Trophoblast cell (in vitro differentiated cells and primary cell): ENCODE measurements at regions not wholly inside any gene's neighbourhood (a gene's known extent, or its start where the extent isn't known, plus 50 kb on each side); places are given as distances from the start of the nearest gene placed in this dataset.

Experiments used
- DNase-seq, 2 donors: peaks; one replicate each; pipeline ENCODE4 v3.0.0-alpha.2; 2016
- H2AFZ ChIP-seq: 2 replicates; pipeline ENCODE4 v1.6.1; 2013; ENCODE audit warnings: low read length, moderate library complexity, mild to moderate bottlenecking; ENCODE audit not compliant: insufficient read depth, poor library complexity
- H2AK5ac ChIP-seq: 2 replicates; pipeline ENCODE4 v1.6.1; 2013; ENCODE audit warnings: mild to moderate bottlenecking, low read length
- H2BK120ac ChIP-seq: 2 replicates; pipeline ENCODE4 v1.6.1; 2013; ENCODE audit warnings: low read length, mild to moderate bottlenecking, moderate library complexity; ENCODE audit not compliant: insufficient read depth, poor library complexity
- H2BK12ac ChIP-seq: 2 replicates; pipeline ENCODE4 v1.6.1; 2013; ENCODE audit warnings: mild to moderate bottlenecking, low read length, moderate library complexity
- H2BK5ac ChIP-seq: 2 replicates; pipeline ENCODE4 v1.6.1; 2013; ENCODE audit warnings: low read length, low read depth, moderate library complexity, mild to moderate bottlenecking; ENCODE audit not compliant: poor library complexity
- H3K14ac ChIP-seq: 2 replicates; pipeline ENCODE4 v1.6.1; 2013; ENCODE audit warnings: mild to moderate bottlenecking, low read length
- H3K18ac ChIP-seq: 2 replicates; pipeline ENCODE4 v1.6.1; 2013; ENCODE audit warnings: mild to moderate bottlenecking, low read length
- H3K23ac ChIP-seq: 2 replicates; pipeline ENCODE4 v1.6.1; 2013; ENCODE audit warnings: low read length
- H3K27ac ChIP-seq: 2 replicates; pipeline ENCODE4 v1.5.1; 2013; ENCODE audit warnings: low read depth, mild to moderate bottlenecking, inconsistent platforms, low read length, moderate library complexity
- H3K27me3 ChIP-seq: 2 replicates; pipeline ENCODE4 v1.6.1; 2013; ENCODE audit warnings: inconsistent platforms, mild to moderate bottlenecking, low read length, moderate library complexity; ENCODE audit not compliant: insufficient read depth
- H3K36me3 ChIP-seq, 2 experiments: 1 replicate in 1 of 2; 2 replicates in 1 of 2; pipeline ENCODE4 v1.6.1; 2013; ENCODE audit warnings: low read length in 2 of 2, mild to moderate bottlenecking in 2 of 2, moderate library complexity in 1 of 2; ENCODE audit not compliant: insufficient read depth in 2 of 2, control insufficient read depth in 1 of 2
- H3K4ac ChIP-seq: 2 replicates; pipeline ENCODE4 v1.6.1; 2013; ENCODE audit warnings: low read depth, mild to moderate bottlenecking, low read length, moderate library complexity
- H3K4me1 ChIP-seq, 2 experiments: 1 replicate in 1 of 2; 2 replicates in 1 of 2; pipeline ENCODE4 v1.6.1; 2013; ENCODE audit warnings: low read length in 2 of 2, mild to moderate bottlenecking in 2 of 2, moderate library complexity in 1 of 2; ENCODE audit not compliant: insufficient read depth in 2 of 2, control insufficient read depth in 1 of 2
- H3K4me2 ChIP-seq: 2 replicates; pipeline ENCODE4 v1.6.1; 2013; ENCODE audit warnings: inconsistent platforms, mild to moderate bottlenecking, low read length, moderate library complexity
- H3K4me3 ChIP-seq: 2 replicates; pipeline ENCODE4 v1.5.1; 2013; ENCODE audit warnings: mild to moderate bottlenecking, low read depth, low read length, inconsistent platforms
- H3K79me1 ChIP-seq: one replicate; pipeline ENCODE4 v1.6.1; 2013; ENCODE audit warnings: low read length
- H3K79me2 ChIP-seq: 2 replicates; pipeline ENCODE4 v1.6.1; 2013; ENCODE audit warnings: low read length, mild to moderate bottlenecking; ENCODE audit not compliant: control insufficient read depth, insufficient read depth, poor library complexity
- H3K9ac ChIP-seq: 2 replicates; pipeline ENCODE4 v1.6.1; 2013; ENCODE audit warnings: mild to moderate bottlenecking, low read length
- H3K9me3 ChIP-seq: 2 replicates; pipeline ENCODE4 v1.6.1; 2013; ENCODE audit warnings: low read depth, mild to moderate bottlenecking, control low read depth, inconsistent platforms, low read length; ENCODE audit not compliant: insufficient read depth
- H4K12ac ChIP-seq: 2 replicates; pipeline ENCODE4 v1.6.1; 2013; ENCODE audit warnings: low read depth, mild to moderate bottlenecking, low read length, moderate library complexity
- H4K8ac ChIP-seq: 2 replicates; pipeline ENCODE4 v1.6.1; 2013; ENCODE audit warnings: low read depth, mild to moderate bottlenecking, low read length, moderate library complexity
- H4K91ac ChIP-seq: one replicate; pipeline ENCODE4 v1.6.1; 2013; ENCODE audit warnings: low read depth, mild to moderate bottlenecking, low read length, moderate library complexity
- WGBS: extraction: QIAGEN DNeasy Blood & Tissue Kit; methylation state at CpG from one replicate; pipeline ENCODE4 v1.1.7; 2013; ENCODE audit warnings: missing lambda C conversion rate; ENCODE audit not compliant: insufficient read length, insufficient coverage; ENCODE audit errors: extremely low coverage; 5-methylcytosine and 5-hydroxymethylcytosine counted together

DNA sequence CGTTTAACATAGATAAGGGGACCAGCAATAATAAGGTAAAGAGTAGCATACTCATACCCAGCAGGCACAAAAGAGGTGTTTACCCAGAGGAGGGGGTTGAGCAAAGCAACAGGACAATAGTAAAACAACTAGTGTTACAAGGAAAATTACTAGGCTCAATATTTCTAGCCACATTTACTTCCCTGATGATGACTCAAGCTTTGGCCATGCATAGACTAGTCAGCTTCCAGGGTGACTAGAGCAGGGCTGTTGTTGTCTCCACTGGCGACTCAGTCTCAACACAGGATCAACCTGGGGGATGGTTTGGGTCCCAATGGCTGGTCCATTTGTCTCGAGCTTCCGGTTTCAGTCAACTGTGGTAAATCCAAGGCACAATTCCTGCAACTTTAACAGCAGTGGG lies 217.7 kb upstream of the KCND2 start:
- Histone ChIP-seq H3K4ac (no peak overlapping the region), H2BK12ac (peak overlapping the region; percentile 91), H3K79me1 (peaks cover 17% of the 10 kb centered on the region), H4K8ac (peak overlapping the region; percentile 41), H3K27ac (no peak overlapping the region), H3K4me3 (no peak overlapping the region), H3K18ac (peak overlapping the region; percentile 75), H3K36me3 (no peaks in the 10 kb centered on the region), H2BK120ac (peak overlapping the region; percentile 72), H3K9ac (no peak overlapping the region), H3K27me3 (no peaks in the 10 kb centered on the region), H3K79me2 (no peaks in the 10 kb centered on the region), H2AFZ (no peak overlapping the region), H4K12ac (no peak overlapping the region), H2AK5ac (no peak overlapping the region), H4K91ac (peak overlapping the region; percentile 15), H3K14ac (peak overlapping the region; percentile 42), H3K23ac (no peak overlapping the region), H3K4me1 (peaks cover 11 to 21% of the 10 kb centered on the region in 2 experiments), H3K9me3 (no peaks in the 10 kb centered on the region), H2BK5ac (peak overlapping the region; percentile 57), H3K4me2 (no peak overlapping the region)
- peak; percentile 38 to 71 for DNase-seq
- no CpG with 5 or more reads among the region's 4 CpGs for WGBS

DNA sequence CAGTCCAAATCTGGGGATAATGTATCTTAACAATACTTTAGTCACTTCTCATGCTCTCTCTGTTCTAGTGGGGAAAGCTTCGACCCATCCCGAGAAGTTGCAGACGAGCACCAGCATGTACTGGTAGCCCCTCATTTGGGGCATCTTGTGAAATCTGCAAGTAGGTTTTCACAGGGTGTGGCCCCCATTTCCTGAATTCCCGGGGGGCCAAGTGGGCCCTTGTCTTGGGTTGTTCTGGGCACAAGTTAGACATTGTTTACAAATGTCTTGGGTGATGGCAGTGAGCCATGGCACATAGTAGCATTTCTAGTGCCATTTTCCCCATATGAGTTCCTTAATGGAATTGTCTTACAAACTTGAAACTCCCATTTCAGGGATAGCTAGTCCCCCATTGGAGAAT lies 216.7 kb upstream of the KCND2 start:
- H3K36me3 ChIP-seq, result no peaks in the 10 kb centered on the region
- H4K91ac ChIP-seq, result no peak overlapping the region
- H3K23ac ChIP-seq, result no peak overlapping the region
- WGBS, result no CpG with 5 or more reads among the region's 4 CpGs
- no peaks in the 10 kb centered on the region for H3K27me3 ChIP-seq
- H2BK5ac ChIP-seq, result no peak overlapping the region
- no peak overlapping the region for H4K12ac ChIP-seq
- no peak overlapping the region for H3K27ac ChIP-seq
- H4K8ac ChIP-seq, result no peak overlapping the region
- H3K14ac ChIP-seq, result no peak overlapping the region
- no peak overlapping the region for H3K9ac ChIP-seq
- H2BK12ac ChIP-seq, result peak overlapping the region; percentile 73
- no peak overlapping the region for H3K4me2 ChIP-seq
- H2BK120ac ChIP-seq, result no peak overlapping the region
- H3K9me3 ChIP-seq, result no peaks in the 10 kb centered on the region
- DNase-seq, result no peak
- peaks cover 11 to 21% of the 10 kb centered on the region in 2 experiments for H3K4me1 ChIP-seq
- peaks cover 17% of the 10 kb centered on the region for H3K79me1 ChIP-seq
- no peak overlapping the region for H3K4me3 ChIP-seq
- no peak overlapping the region for H2AK5ac ChIP-seq
- H3K4ac ChIP-seq, result no peak overlapping the region
- H3K79me2 ChIP-seq, result no peaks in the 10 kb centered on the region
- no peak overlapping the region for H3K18ac ChIP-seq
- H2AFZ ChIP-seq, result no peak overlapping the region

GRCh38 chr7:120059641-120060040 lies 213.3 kb upstream of the KCND2 start:
- no CpG with 5 or more reads among the region's 1 CpG for WGBS
- H3K36me3 ChIP-seq, result no peaks in the 10 kb centered on the region
- no peak overlapping the region for H2AK5ac ChIP-seq
- no peak overlapping the region for H4K91ac ChIP-seq
- H2BK120ac ChIP-seq, result no peak overlapping the region
- no peak overlapping the region for H2AFZ ChIP-seq
- no peak overlapping the region for H3K23ac ChIP-seq
- no peaks in the 10 kb centered on the region for H3K27me3 ChIP-seq
- no peak overlapping the region for H4K12ac ChIP-seq
- no peaks in the 10 kb centered on the region for H3K9me3 ChIP-seq
- no peak overlapping the region for H3K14ac ChIP-seq
- no peak overlapping the region for H3K4me3 ChIP-seq
- no peak overlapping the region for H2BK12ac ChIP-seq
- H3K4me1 ChIP-seq, result peaks cover 8 to 12% of the 10 kb centered on the region in 2 experiments
- no peaks in the 10 kb centered on the region for H3K79me2 ChIP-seq
- DNase-seq, result no peak
- no peak overlapping the region for H3K4ac ChIP-seq
- no peak overlapping the region for H3K18ac ChIP-seq
- no peak overlapping the region for H4K8ac ChIP-seq
- peaks cover 7% of the 10 kb centered on the region for H3K79me1 ChIP-seq
- no peak overlapping the region for H3K27ac ChIP-seq
- H3K4me2 ChIP-seq, result no peak overlapping the region
- H2BK5ac ChIP-seq, result no peak overlapping the region
- no peak overlapping the region for H3K9ac ChIP-seq

DNA sequence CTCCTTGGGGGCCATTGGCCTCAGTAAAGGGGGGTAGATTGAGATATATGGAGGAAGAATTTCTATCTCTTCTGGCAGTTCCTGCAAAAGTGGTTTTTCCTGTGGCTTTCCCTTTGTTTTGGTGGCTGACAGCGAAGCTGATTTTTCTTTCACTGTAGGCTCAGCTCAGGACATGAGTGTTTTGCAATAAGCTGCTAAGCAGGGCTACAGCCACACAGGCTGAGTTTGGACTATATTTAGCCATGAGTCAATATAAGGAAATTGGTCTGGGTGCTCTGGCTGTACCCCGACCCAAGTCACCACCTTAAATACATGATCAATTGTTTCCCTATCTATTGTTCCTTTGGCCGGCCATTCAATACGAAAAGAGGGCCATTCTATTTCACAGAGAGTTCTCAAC lies 212.7 kb upstream of the KCND2 start:
- H2AFZ ChIP-seq, result no peak overlapping the region
- no peak overlapping the region for H3K18ac ChIP-seq
- no peak overlapping the region for H2AK5ac ChIP-seq
- H4K91ac ChIP-seq, result no peak overlapping the region
- no peak overlapping the region for H3K14ac ChIP-seq
- no peak overlapping the region for H3K27ac ChIP-seq
- no peak overlapping the region for H3K4ac ChIP-seq
- no peak overlapping the region for H2BK5ac ChIP-seq
- H4K8ac ChIP-seq, result no peak overlapping the region
- H2BK120ac ChIP-seq, result no peak overlapping the region
- peaks cover 5% of the 10 kb centered on the region for H3K79me1 ChIP-seq
- H2BK12ac ChIP-seq, result no peak overlapping the region
- no CpG with 5 or more reads among the region's 4 CpGs for WGBS
- H3K79me2 ChIP-seq, result no peaks in the 10 kb centered on the region
- no peak overlapping the region for H4K12ac ChIP-seq
- H3K4me1 ChIP-seq, result peaks cover 5 to 7% of the 10 kb centered on the region in 2 experiments
- no peak overlapping the region for H3K23ac ChIP-seq
- H3K36me3 ChIP-seq, result no peaks in the 10 kb centered on the region
- H3K9me3 ChIP-seq, result no peaks in the 10 kb centered on the region
- no peak overlapping the region for H3K9ac ChIP-seq
- no peaks in the 10 kb centered on the region for H3K27me3 ChIP-seq
- no peak overlapping the region for H3K4me3 ChIP-seq
- no peak for DNase-seq
- H3K4me2 ChIP-seq, result no peak overlapping the region
